Glomerular visceral epithelial cell (primary cell): ENCODE measurements at regions not wholly inside any gene's neighbourhood (a gene's known extent, or its start where the extent isn't known, plus 50 kb on each side); places are given as distances from the start of the nearest gene placed in this dataset.

Experiments
- DNase-seq: peaks from one replicate; pipeline ENCODE4 v3.0.0-alpha.2; 2016; ENCODE audit errors: extremely low spot score

- no peak for DNase-seq
These were observed 332.6 kb downstream of the NPHP4 start for GRCh38 chr1:5659606-5660005.

GRCh38 chr1:5658340-5659316, 333.6 kb downstream of the NPHP4 start:
- no peak for DNase-seq

DNA sequence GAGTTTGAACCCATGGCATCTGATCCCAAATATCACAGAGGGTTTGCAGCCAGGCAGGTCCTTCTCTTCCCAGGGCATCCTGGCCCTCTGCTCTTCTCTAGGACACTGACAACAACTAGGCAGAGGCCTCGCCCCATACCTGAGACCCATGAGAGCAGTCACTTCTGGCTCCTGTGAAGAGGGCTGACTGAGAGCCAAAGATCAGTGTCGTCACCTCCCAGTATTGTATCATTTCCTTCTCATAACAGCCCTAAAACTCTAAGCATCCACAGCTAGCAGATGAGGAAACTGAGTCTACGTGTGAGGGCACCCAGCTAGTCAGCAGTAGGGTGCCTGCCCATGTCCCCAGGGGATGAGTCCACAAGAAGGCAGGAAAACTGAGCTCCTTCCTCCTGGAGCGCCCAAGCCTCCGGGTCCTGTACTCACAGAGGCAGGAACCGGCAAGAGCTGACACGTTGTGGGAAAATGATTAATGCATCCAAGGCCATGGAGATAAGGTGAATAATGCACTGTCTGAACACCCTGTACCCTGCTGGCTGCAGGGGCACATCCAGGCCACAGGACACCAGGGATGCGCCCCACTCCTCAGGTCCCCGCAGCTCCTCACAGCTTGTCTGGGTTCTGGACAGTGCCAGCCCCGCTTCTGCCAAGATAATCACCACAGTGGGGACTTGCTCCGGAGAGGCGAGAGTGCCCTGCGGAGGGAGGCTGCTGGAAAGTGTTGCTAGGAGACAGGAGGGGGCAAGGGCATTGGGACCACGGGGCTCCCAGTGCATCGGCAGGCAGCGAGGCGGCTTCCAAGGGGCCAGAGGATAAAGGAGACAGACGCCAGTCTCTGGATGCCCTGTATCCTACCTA, 340.0 kb downstream of the NPHP4 start:
- no peak for DNase-seq

DNA sequence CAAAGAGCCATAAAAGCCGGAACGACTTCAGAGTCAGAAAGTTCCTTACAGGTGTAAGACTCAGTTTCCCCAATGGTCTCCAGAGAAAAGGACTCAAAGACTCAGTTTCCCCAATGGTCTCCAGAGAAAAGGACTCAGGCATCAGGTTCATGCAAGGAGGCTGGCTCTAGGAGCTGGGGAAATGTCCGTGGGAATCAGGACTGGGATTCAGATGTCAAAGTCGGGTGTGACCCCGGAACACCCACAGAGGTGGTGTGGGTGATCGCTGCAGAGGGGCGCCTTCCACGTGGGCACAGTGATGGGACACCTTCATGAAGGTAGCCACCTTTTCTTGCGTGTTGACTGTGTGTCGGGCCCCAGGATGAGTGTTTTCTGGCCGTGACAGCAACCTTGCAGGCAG, 340.8 kb downstream of the NPHP4 start:
- DNase-seq = no peak

DNA sequence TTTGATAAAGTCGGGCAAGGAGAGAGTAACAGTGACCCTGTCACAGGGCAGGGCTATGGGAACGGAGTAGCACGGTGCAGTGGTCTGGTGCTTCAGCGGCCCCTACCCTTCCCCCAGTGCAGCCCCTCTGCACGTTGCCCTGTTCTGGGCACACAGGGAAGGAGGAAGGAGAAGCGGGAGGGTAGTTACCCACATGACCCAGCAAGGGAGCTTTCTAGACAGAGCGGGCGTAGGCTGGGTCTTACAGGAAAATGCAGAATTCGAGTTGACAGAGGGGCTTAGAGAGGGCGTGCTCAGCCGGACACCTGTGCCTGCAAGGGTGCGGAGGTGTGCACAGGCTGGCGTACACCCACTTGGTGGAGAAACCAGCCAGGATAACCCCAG, 341.2 kb downstream of the NPHP4 start:
- no peak for DNase-seq

DNA sequence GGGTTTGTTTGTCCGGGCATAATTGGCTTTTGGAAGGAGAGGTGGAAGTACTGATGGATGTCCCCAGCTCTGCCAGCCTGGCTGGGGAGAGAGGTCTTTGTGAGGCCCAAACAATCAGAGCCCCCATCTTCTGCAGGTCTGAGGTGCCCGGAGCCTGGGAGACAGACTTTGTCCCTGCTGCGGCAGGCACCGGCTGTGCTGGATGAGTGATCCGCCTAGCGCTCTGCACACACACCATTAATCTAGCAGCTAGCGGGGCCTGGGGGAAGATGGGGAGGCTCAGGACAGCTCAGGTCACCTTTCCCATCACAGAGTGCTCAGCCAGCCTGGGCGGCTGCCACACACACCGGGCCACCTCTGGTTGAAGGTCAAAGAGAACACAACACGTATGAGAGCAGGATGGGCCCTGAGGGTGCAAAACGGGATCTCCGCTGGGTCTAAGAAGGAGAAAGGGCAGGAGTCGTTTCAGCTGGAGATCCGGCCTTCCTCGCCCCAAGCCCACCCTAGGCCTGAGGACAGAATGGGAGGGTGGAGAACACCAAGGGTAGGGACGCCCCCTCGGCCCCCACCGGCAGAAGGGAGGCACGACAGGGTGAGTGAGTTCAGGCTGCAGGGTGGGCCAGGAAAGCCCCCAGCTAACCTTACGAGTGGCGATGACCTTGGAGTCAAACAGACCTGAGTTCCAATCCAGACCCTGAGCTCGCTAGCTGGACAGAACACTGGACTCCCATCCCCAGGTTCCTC, 341.8 kb downstream of the NPHP4 start:
- no peak for DNase-seq

- no peak for DNase-seq
These were observed 342.4 kb downstream of the NPHP4 start for GRCh38 chr1:5649795-5650194.

DNA sequence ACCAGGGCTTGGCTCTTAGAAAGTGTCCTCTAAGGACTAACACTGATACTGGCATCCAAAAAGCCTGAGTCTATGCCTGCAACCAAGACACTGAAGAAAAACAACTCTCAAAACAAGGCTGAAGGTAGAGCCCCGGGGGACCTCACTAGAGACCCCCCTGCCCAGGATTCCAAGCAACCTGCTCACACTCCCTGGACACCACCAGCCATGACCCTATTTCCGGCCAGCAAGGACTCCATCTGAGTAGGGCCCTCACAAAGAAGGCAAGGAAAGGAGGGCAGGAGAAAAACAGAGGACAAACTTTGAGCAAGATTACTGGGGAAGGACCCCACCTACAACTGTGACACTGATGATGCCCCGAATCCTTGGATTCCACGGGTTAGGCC, 343.1 kb downstream of the NPHP4 start:
- no peak for DNase-seq

- DNase-seq = no peak
These were observed 343.6 kb downstream of the NPHP4 start for GRCh38 chr1:5648410-5649165.

GRCh38 chr1:5647234-5647633, 345.0 kb downstream of the NPHP4 start:
- no peak for DNase-seq

- DNase-seq = no peak
These were observed 345.6 kb downstream of the NPHP4 start for GRCh38 chr1:5646486-5647149.

- no peak for DNase-seq
These were observed 346.3 kb downstream of the NPHP4 start for GRCh38 chr1:5645929-5646328.

DNA sequence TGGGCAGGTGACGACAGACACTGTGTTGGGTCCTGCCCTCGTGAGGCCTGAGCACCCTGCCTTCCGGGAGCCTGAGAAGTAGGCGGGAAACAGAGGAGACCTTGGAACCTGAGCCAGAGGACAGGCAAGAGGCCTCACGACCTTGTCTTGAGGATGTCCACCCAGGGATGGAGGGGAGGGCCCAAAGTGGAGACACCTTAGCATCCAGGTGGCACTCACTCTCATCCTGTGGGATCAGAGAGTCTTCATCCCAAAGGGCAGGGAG, 347.2 kb downstream of the NPHP4 start:
- no peak for DNase-seq

GRCh38 chr1:5644281-5645134, 347.7 kb downstream of the NPHP4 start:
- no peak for DNase-seq

DNA sequence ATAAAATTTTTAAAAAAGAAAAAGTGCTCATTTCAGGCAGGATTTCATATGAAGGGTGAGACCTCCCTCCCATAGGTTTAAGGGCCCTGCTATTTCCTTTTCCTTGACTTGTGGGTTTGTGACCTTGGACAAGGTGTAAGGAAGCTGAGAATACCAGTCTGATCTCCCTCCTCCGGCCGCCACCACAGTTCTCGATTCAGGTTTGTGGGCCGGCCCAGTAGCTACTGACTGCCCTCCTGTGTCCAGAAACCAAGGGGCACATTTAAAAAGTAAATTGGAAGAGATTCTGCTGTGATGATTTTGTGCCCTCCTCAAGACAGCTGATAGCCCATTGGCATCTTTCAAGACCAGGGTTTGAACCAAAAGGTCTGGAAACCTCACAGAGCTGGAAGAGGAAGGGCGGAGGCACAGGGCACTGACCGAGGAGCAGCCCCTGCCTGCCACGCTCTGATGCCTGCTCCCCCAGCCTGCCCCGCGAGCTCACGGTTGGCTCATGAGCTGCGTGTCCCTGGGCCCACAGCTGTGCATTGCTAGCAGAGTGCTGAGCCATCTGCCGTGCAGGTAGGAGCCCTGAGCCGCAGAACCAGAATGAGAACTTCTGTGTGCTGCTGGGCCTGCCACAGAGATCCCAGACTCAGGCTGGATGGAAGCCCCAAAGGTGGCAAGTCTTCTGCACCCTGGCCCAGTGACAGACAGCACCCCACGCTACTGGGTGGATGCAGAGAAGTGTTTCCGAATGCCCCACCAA, 348.7 kb downstream of the NPHP4 start:
- no peak for DNase-seq

DNA sequence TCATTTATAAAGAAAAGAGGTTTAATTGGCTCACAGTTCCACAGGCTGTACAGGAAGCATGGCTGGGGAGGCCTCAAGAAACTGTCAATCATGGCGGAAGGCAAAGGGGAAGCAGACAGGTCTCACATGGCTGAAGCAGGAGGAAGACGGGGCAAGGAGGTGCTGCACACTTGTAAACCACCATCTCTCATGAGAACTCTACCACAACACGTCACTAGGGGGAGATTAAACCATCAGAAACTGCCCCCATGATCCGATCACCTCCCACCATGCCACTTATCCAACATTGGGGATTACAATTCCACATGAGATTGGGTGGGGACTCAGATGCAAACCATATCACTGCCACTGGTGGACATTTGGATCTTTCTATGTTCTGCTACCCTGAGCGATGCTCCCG, 351.4 kb downstream of the NPHP4 start:
- DNase-seq = no peak

- no peak for DNase-seq
These were observed 353.0 kb downstream of the NPHP4 start for GRCh38 chr1:5639106-5639722.

GRCh38 chr1:5638582-5638981, 353.6 kb downstream of the NPHP4 start:
- no peak for DNase-seq

DNA sequence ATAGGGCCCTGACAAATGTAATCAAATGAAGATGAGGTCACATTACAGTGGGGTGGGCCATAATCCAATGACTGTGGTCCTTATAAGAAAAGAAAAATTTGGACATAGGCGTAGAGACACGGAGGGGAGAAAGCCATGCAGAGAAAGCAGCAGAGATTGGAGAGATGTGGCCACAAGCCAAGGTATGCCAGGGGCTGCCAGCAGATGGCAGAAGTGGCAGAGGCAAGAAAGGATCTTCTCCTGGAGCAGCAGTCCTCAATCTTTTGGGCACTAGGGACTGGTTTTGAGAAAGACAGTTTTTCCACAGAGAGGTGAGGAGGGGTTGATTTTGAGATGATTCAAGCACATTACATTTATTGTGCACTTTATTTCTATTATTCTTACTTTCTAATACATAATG, 355.1 kb downstream of the NPHP4 start:
- no peak for DNase-seq
